ENCODE measurements at regions not wholly inside any gene's neighbourhood (a gene's known extent, or its start where the extent isn't known, plus 50 kb on each side); places are given as distances from the start of the nearest gene placed in this dataset.

- Histone ChIP-seq H3K9me3 (ENCODE audit: control insufficient read depth in 4 of 4, low read length in 3 of 4) (peaks cover 0 to 2% (median 0%) of the 10 kb centered on the region in 4 donors), H3K9ac (ENCODE audit: low read depth in 1 of 2, low read length in 2 of 2) (no peak overlapping the region), H3K4me3 (ENCODE audit: low read depth in 1 of 3, low read length in 3 of 3) (no peak overlapping the region), H3K36me3 (ENCODE audit: control insufficient read depth in 4 of 4, insufficient read depth in 3 of 4, low read depth in 1 of 4, low read length in 3 of 4) (no peaks in the 10 kb centered on the region), H3K4me1 (ENCODE audit: control insufficient read depth in 4 of 4, insufficient read depth in 4 of 4, low read length in 3 of 4) (no peaks in the 10 kb centered on the region), H3K27ac (ENCODE audit: low read depth in 1 of 2, low read length in 2 of 2) (no peak overlapping the region), H3K27me3 (ENCODE audit: control insufficient read depth in 4 of 4, insufficient read depth in 4 of 4, low read length in 3 of 4) (no peaks in the 10 kb centered on the region)
- no peak for TF ChIP-seq NR2F2 (IDR thresholded peaks at IDR 0.05)
- no peak for TF ChIP-seq ZBTB33 (IDR thresholded peaks at IDR 0.05)
- no peak for TF ChIP-seq RAD21 (IDR thresholded peaks at IDR 0.05)
- no peak for TF ChIP-seq CTCF (IDR thresholded peaks at IDR 0.05; ENCODE audit: low read depth, low read length, missing input control)
- TF ChIP-seq HNF4A (conservative IDR thresholded peaks at IDR 0.05): no peak
- no peak for TF ChIP-seq FOXA1 (IDR thresholded peaks at IDR 0.05)
- TF ChIP-seq ATF3 (IDR thresholded peaks at IDR 0.05): no peak
- no peak for TF ChIP-seq SP1 (IDR thresholded peaks at IDR 0.05)
- TF ChIP-seq REST (IDR thresholded peaks at IDR 0.05): no peak
- no peak for TF ChIP-seq JUND (IDR thresholded peaks at IDR 0.05)
- no peak for TF ChIP-seq TAF1 (conservative IDR thresholded peaks at IDR 0.05)
- TF ChIP-seq MAX (IDR thresholded peaks at IDR 0.05): no peak
- no peak for DNase-seq (ENCODE audit: low spot score)
Measured at GRCh38 chr13:64488731-64489130, 2741.4 kb downstream of the PCDH9 start.

GRCh38 chr13:64482373-64482772 is 2747.8 kb downstream of the PCDH9 start:
- TF ChIP-seq ATF3 (IDR thresholded peaks at IDR 0.05): no peak
- TF ChIP-seq HNF4G (IDR thresholded peaks at IDR 0.05): no peak
- no peak for TF ChIP-seq CTCF (IDR thresholded peaks at IDR 0.05; ENCODE audit: low read depth, low read length, missing input control)
- no peak for TF ChIP-seq HNF4A (conservative IDR thresholded peaks at IDR 0.05)
- TF ChIP-seq JUND (IDR thresholded peaks at IDR 0.05): no peak
- 80% methylated on average over 3 of the region's 3 CpGs for WGBS
- DNase-seq (ENCODE audit: low spot score): no peak
- no peaks in the 10 kb centered on the region for H3K36me3 ChIP-seq (ENCODE audit: control insufficient read depth in 4 of 4, insufficient read depth in 3 of 4, low read depth in 1 of 4, low read length in 3 of 4)
- no peak overlapping the region for H3K27ac ChIP-seq (ENCODE audit: low read depth in 1 of 2, low read length in 2 of 2)
- no peak overlapping the region for H3K4me3 ChIP-seq (ENCODE audit: low read depth in 1 of 3, low read length in 3 of 3)
- no peaks in the 10 kb centered on the region for H3K4me1 ChIP-seq (ENCODE audit: control insufficient read depth in 4 of 4, insufficient read depth in 4 of 4, low read length in 3 of 4)
- no peak overlapping the region for H3K9ac ChIP-seq (ENCODE audit: low read depth in 1 of 2, low read length in 2 of 2)
- H3K9me3 ChIP-seq (ENCODE audit: control insufficient read depth in 4 of 4, low read length in 3 of 4): peaks cover 0 to 2% (median 0%) of the 10 kb centered on the region in 4 donors
- no peaks in the 10 kb centered on the region for H3K27me3 ChIP-seq (ENCODE audit: control insufficient read depth in 4 of 4, insufficient read depth in 4 of 4, low read length in 3 of 4)

Measured in liver (tissue), 8 donors.